ENCODE measurements at regions not wholly inside any gene's neighbourhood (a gene's known extent, or its start where the extent isn't known, plus 50 kb on each side); places are given as distances from the start of the nearest gene placed in this dataset.

GRCh38 chrY:8583191-8583590, 754.1 kb upstream of the TSPY4 start:
- Histone ChIP-seq H3K4me2 (replicated peaks; ENCODE audit: low read depth, low read length, poor library complexity, severe bottlenecking) (no peak overlapping the region), H3K9ac (ENCODE audit: low read length) (no peak overlapping the region), H2AFZ (ENCODE audit: insufficient read depth, low read depth, low read length, poor library complexity, severe bottlenecking) (no peak overlapping the region), H4K20me1 (ENCODE audit: control insufficient read depth, insufficient read depth, low read length, poor library complexity, severe bottlenecking) (no peaks in the 10 kb centered on the region), H3K79me2 (ENCODE audit: control insufficient read depth, insufficient read depth, low read length) (no peaks in the 10 kb centered on the region), H3K9me3 (ENCODE audit: control extremely low read depth in 1 of 3, control insufficient read depth in 2 of 3, insufficient read depth in 1 of 3, low read length in 2 of 3) (no peaks in the 10 kb centered on the region), H3K4me1 (ENCODE audit: control insufficient read depth in 2 of 2, insufficient read depth in 2 of 2, low read length in 2 of 2) (no peaks in the 10 kb centered on the region), H3K27me3 (replicated peaks in 1 of 4; ENCODE audit: control extremely low read depth in 1 of 4, control insufficient read depth in 3 of 4, insufficient read depth in 4 of 4, low read length in 3 of 4) (no peaks in the 10 kb centered on the region), H3K27ac (ENCODE audit: low read length in 2 of 2) (no peak overlapping the region), H3K4me3 (ENCODE audit: control extremely low read depth in 1 of 5, extremely low read depth in 1 of 5, insufficient read depth in 1 of 5, low read depth in 2 of 5, low read length in 4 of 5) (no peak overlapping the region), H3K36me3 (replicated peaks in 1 of 2; ENCODE audit: control extremely low read depth in 1 of 2, control insufficient read depth in 1 of 2, extremely low read depth in 1 of 2, insufficient read depth in 2 of 2, low read length in 1 of 2) (no peaks in the 10 kb centered on the region)
- peaks cover 6% of the 10 kb centered on the region for H3K27me3 Mint-ChIP-seq
- ATAC-seq (ENCODE audit: low read depth) (no peak), DNase-seq (no peak)
- H3K4me1 Mint-ChIP-seq, result no peaks in the 10 kb centered on the region
- no peak for TF ChIP-seq CTCF (IDR thresholded peaks at IDR 0.05)
- no peak for TF ChIP-seq EZH2 (IDR thresholded peaks at IDR 0.05; ENCODE audit: borderline replicate concordance, insufficient read depth, low read depth, low read length, poor library complexity, severe bottlenecking)
- intact Hi-C loops (cut with micrococcal nuclease), result no loop called here
- no peaks in the 10 kb centered on the region for H3K9me3 Mint-ChIP-seq (ENCODE audit: insufficient read depth)
- H3K27ac Mint-ChIP-seq, result no peak overlapping the region
- ChIA-PET CTCF (no interaction called here), POLR2A (no interaction called here)
- 78% methylated on average over 2 of the region's 4 CpGs for WGBS (ENCODE audit: insufficient coverage)
- no peak overlapping the region for H3K4me3 Mint-ChIP-seq

- TF ChIP-seq EZH2 (IDR thresholded peaks at IDR 0.05; ENCODE audit: borderline replicate concordance, insufficient read depth, low read depth, low read length, poor library complexity, severe bottlenecking), result no peak
- Histone ChIP-seq H3K27me3 (replicated peaks in 1 of 4; ENCODE audit: control extremely low read depth in 1 of 4, control insufficient read depth in 3 of 4, insufficient read depth in 4 of 4, low read length in 3 of 4) (no peaks in the 10 kb centered on the region), H3K4me3 (ENCODE audit: control extremely low read depth in 1 of 5, extremely low read depth in 1 of 5, insufficient read depth in 1 of 5, low read depth in 2 of 5, low read length in 4 of 5) (no peak overlapping the region), H2AFZ (ENCODE audit: insufficient read depth, low read depth, low read length, poor library complexity, severe bottlenecking) (no peak overlapping the region), H3K9ac (ENCODE audit: low read length) (no peak overlapping the region), H3K9me3 (ENCODE audit: control extremely low read depth in 1 of 3, control insufficient read depth in 2 of 3, insufficient read depth in 1 of 3, low read length in 2 of 3) (no peaks in the 10 kb centered on the region), H3K79me2 (ENCODE audit: control insufficient read depth, insufficient read depth, low read length) (no peaks in the 10 kb centered on the region), H3K4me2 (replicated peaks; ENCODE audit: low read depth, low read length, poor library complexity, severe bottlenecking) (no peak overlapping the region), H3K27ac (ENCODE audit: low read length in 2 of 2) (no peak overlapping the region), H3K36me3 (replicated peaks in 1 of 2; ENCODE audit: control extremely low read depth in 1 of 2, control insufficient read depth in 1 of 2, extremely low read depth in 1 of 2, insufficient read depth in 2 of 2, low read length in 1 of 2) (no peaks in the 10 kb centered on the region), H4K20me1 (ENCODE audit: control insufficient read depth, insufficient read depth, low read length, poor library complexity, severe bottlenecking) (no peaks in the 10 kb centered on the region), H3K4me1 (ENCODE audit: control insufficient read depth in 2 of 2, insufficient read depth in 2 of 2, low read length in 2 of 2) (no peaks in the 10 kb centered on the region)
- POLR2A ChIA-PET, result no interaction called here
- H3K4me3 Mint-ChIP-seq, result no peak overlapping the region
- H3K9me3 Mint-ChIP-seq (ENCODE audit: insufficient read depth), result no peaks in the 10 kb centered on the region
- H3K27me3 Mint-ChIP-seq, result peaks cover 6% of the 10 kb centered on the region
- CTCF ChIA-PET, result no interaction called here
- ATAC-seq (ENCODE audit: low read depth), result no peak
- 55% methylated on average over 2 of the region's 2 CpGs for WGBS (ENCODE audit: insufficient coverage)
- intact Hi-C loops (cut with micrococcal nuclease), result no loop called here
- no peaks in the 10 kb centered on the region for H3K4me1 Mint-ChIP-seq
- H3K27ac Mint-ChIP-seq, result no peak overlapping the region
- no peak for DNase-seq
These were observed 746.6 kb upstream of the TSPY4 start for GRCh38 chrY:8590641-8591040.
